ENCODE measurements at regions not wholly inside any gene's neighbourhood (a gene's known extent, or its start where the extent isn't known, plus 50 kb on each side); places are given as distances from the start of the nearest gene placed in this dataset.

- no peak for DNase-seq (ENCODE audit: low read depth)
- no peak overlapping the region for H3K4me3 ChIP-seq (ENCODE audit: low read length)
- no peak for TF ChIP-seq CTCF (conservative IDR thresholded peaks at IDR 0.05; ENCODE audit: low read length)
Measured at GRCh38 chr6:90712114-90712513, 125.2 kb upstream of the MAP3K7 start.

GRCh38 chr6:90709431-90709996 lies 122.6 kb upstream of the MAP3K7 start:
- no peak overlapping the region for H3K4me3 ChIP-seq (ENCODE audit: low read length)
- no peak for TF ChIP-seq CTCF (conservative IDR thresholded peaks at IDR 0.05; ENCODE audit: low read length)
- no peak for DNase-seq (ENCODE audit: low read depth)

- H3K4me3 ChIP-seq (ENCODE audit: low read length), result no peak overlapping the region
- TF ChIP-seq CTCF (conservative IDR thresholded peaks at IDR 0.05; ENCODE audit: low read length), result no peak
- no peak for DNase-seq (ENCODE audit: low read depth)
Measured at GRCh38 chr6:90708206-90708737, 121.4 kb upstream of the MAP3K7 start.

- DNase-seq (ENCODE audit: low read depth), result no peak
- no peak for TF ChIP-seq CTCF (conservative IDR thresholded peaks at IDR 0.05; ENCODE audit: low read length)
- no peak overlapping the region for H3K4me3 ChIP-seq (ENCODE audit: low read length)
Measured at GRCh38 chr6:90707246-90707645, 120.4 kb upstream of the MAP3K7 start.

GRCh38 chr6:90703336-90703735 lies 116.5 kb upstream of the MAP3K7 start:
- no peak for TF ChIP-seq CTCF (conservative IDR thresholded peaks at IDR 0.05; ENCODE audit: low read length)
- no peak overlapping the region for H3K4me3 ChIP-seq (ENCODE audit: low read length)
- DNase-seq (ENCODE audit: low read depth), result no peak

- TF ChIP-seq CTCF (conservative IDR thresholded peaks at IDR 0.05; ENCODE audit: low read length), result no peak
- no peak overlapping the region for H3K4me3 ChIP-seq (ENCODE audit: low read length)
- DNase-seq (ENCODE audit: low read depth), result no peak
Measured at GRCh38 chr6:90701926-90702325, 115.1 kb upstream of the MAP3K7 start.

- no peak for DNase-seq (ENCODE audit: low read depth)
- no peak for TF ChIP-seq CTCF (conservative IDR thresholded peaks at IDR 0.05; ENCODE audit: low read length)
- no peak overlapping the region for H3K4me3 ChIP-seq (ENCODE audit: low read length)
Measured at GRCh38 chr6:90701146-90701781, 114.4 kb upstream of the MAP3K7 start.
